H1 (cell line): ENCODE measurements at regions not wholly inside any gene's neighbourhood (a gene's known extent, or its start where the extent isn't known, plus 50 kb on each side); places are given as distances from the start of the nearest gene placed in this dataset.

Experiments
- KDM5A ChIP-seq: fragments of 200-600 bp; IDR thresholded peaks from 2 replicates; pipeline ENCODE4 v1.7.1; 2012; ENCODE audit warnings: mild to moderate bottlenecking, low read length, inconsistent platforms, mixed read lengths
- YY1 ChIP-seq: IDR thresholded peaks from 2 replicates; pipeline ENCODE4 v1.6.1; 2011; ENCODE audit warnings: low read depth, mild to moderate bottlenecking, low read length
- TF ChIP-seq, protein P1 (sequence below): IDR thresholded peaks from 2 replicates; pipeline ENCODE4 v1.6.1; 2012; ENCODE audit warnings: low read length, inconsistent platforms

- TF ChIP-seq YY1 (no peak), KDM5A (no peak)
- TF ChIP-seq, protein P1, sequence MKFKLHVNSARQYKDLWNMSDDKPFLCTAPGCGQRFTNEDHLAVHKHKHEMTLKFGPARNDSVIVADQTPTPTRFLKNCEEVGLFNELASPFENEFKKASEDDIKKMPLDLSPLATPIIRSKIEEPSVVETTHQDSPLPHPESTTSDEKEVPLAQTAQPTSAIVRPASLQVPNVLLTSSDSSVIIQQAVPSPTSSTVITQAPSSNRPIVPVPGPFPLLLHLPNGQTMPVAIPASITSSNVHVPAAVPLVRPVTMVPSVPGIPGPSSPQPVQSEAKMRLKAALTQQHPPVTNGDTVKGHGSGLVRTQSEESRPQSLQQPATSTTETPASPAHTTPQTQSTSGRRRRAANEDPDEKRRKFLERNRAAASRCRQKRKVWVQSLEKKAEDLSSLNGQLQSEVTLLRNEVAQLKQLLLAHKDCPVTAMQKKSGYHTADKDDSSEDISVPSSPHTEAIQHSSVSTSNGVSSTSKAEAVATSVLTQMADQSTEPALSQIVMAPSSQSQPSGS, result no peak
Observed at GRCh38 chr6:2579804-2580570, 170.7 kb downstream of the MYLK4 start (continued).
